Prostate gland (tissue), 2 donors: ENCODE measurements at regions not wholly inside any gene's neighbourhood (a gene's known extent, or its start where the extent isn't known, plus 50 kb on each side); places are given as distances from the start of the nearest gene placed in this dataset.

Source experiments
- DNase-seq: peaks from one replicate; pipeline ENCODE4 v3.0.0-alpha.2; 2019; ENCODE audit warnings: low spot score
- H3K27ac ChIP-seq, 2 donors: fragments of 200-600 bp; sonication (generic); 2 replicates each; pipeline ENCODE4 v1.5.1; 2017 to 2019
- H3K27me3 ChIP-seq: fragments of 200-600 bp; sonication (generic); replicated peaks from 2 replicates; pipeline ENCODE4 v1.5.1; 2019; ENCODE audit not compliant: insufficient read depth
- H3K36me3 ChIP-seq, 2 donors: fragments of 200-600 bp; sonication (generic); 1 replicate in 1 of 2; 2 replicates in 1 of 2; pipeline versions ENCODE4 v1.5.1 to v1.8.1; 2017 to 2019
- H3K4me1 ChIP-seq: fragments of 200-600 bp; sonication (generic); replicated peaks from 2 replicates; pipeline ENCODE4 v1.5.1; 2019
- H3K4me3 ChIP-seq, 2 donors: fragments of 200-600 bp; sonication (generic); 2 replicates each; pipeline ENCODE4 v1.5.1; 2017 to 2019
- H3K9me3 ChIP-seq: fragments of 200-600 bp; sonication (generic); 2 replicates; pipeline ENCODE4 v1.5.1; 2017
- CTCF ChIP-seq, 4 experiments: fragments of 200-600 bp in 2 of 4; fragments of 450-650 bp in 2 of 4; sonication (generic) in 2 of 4; IDR thresholded peaks; 1 replicate in 3 of 4; 2 replicates in 1 of 4; pipeline ENCODE4 v1.5.1; 2016 to 2019; ENCODE audit warnings: antibody characterized with exemption in 4 of 4, mild to moderate bottlenecking in 2 of 4, moderate library complexity in 2 of 4
- POLR2A ChIP-seq: fragments of 450-650 bp; IDR thresholded peaks from one replicate; pipeline ENCODE4 v1.6.1; 2016; ENCODE audit warnings: antibody characterized with exemption, mild to moderate bottlenecking
- POLR2AphosphoS5 ChIP-seq: sonication (generic); formaldehyde crosslinking; IDR thresholded peaks from one replicate; pipeline ENCODE4 v1.6.1; 2017; ENCODE audit warnings: antibody characterized with exemption
- WGBS: methylation state at CpG from one replicate; pipeline ENCODE4 v1.1.5; 2018; 5-methylcytosine and 5-hydroxymethylcytosine counted together
- intact Hi-C: fragments of 100-400 bp; cut with DNase I; formaldehyde crosslinking; loops from one replicate; pipeline ENCODE4 v1.14.2; 2022

- Histone ChIP-seq H3K4me3 (no peak overlapping the region), H3K9me3 (no peaks in the 10 kb centered on the region), H3K36me3 (no peaks in the 10 kb centered on the region), H3K27me3 (no peaks in the 10 kb centered on the region), H3K4me1 (no peaks in the 10 kb centered on the region), H3K27ac (no peak overlapping the region)
- TF ChIP-seq POLR2A = no peak
- no peak for TF ChIP-seq CTCF (IDR thresholded peaks at IDR 0.05)
- no peak for TF ChIP-seq POLR2AphosphoS5
- 69% methylated on average over 1 of the region's 1 CpG for WGBS
- intact Hi-C loops = no loop called here
- DNase-seq = no peak
These were observed 1324.5 kb upstream of the PIK3C3 start for GRCh38 chr18:40630496-40630895.

DNA sequence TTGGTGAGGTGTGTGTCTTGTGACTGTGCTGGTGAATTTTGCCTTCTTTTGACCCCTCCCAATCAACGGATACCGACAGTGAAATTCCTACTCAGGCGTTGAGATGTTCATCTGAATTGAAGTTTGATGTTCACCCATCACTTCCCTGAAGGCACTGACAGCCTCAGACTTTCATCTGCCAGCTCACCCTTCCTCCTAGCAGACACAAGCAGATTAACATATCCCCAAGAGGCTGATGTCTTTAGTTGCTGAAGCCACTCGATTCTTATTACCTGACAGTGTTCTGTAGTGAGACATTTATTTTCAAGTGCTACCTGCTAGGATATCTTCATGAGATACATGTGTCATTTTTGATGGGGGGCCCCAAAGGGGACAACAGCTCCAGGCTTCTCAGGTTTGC, 1330.1 kb upstream of the PIK3C3 start:
- TF ChIP-seq POLR2A = no peak
- TF ChIP-seq POLR2AphosphoS5 = no peak
- no peak for TF ChIP-seq CTCF (IDR thresholded peaks at IDR 0.05)
- WGBS = 66% methylated on average over 4 of the region's 4 CpGs
- Histone ChIP-seq H3K4me3 (no peak overlapping the region), H3K27me3 (no peaks in the 10 kb centered on the region), H3K27ac (no peak overlapping the region), H3K9me3 (no peaks in the 10 kb centered on the region), H3K36me3 (no peaks in the 10 kb centered on the region), H3K4me1 (no peaks in the 10 kb centered on the region)
- DNase-seq = no peak
- intact Hi-C loops = no loop called here

- no peak overlapping the region for H3K4me3 ChIP-seq
- no peak for TF ChIP-seq CTCF (IDR thresholded peaks at IDR 0.05)
- TF ChIP-seq POLR2AphosphoS5 = no peak
- TF ChIP-seq POLR2A = no peak
- intact Hi-C loops = no loop called here
- H3K9me3 ChIP-seq = no peaks in the 10 kb centered on the region
- no peaks in the 10 kb centered on the region for H3K4me1 ChIP-seq
- no peak for DNase-seq
- H3K27me3 ChIP-seq = no peaks in the 10 kb centered on the region
- H3K27ac ChIP-seq = no peak overlapping the region
- no peaks in the 10 kb centered on the region for H3K36me3 ChIP-seq
These were observed 1341.3 kb upstream of the PIK3C3 start for GRCh38 chr18:40613721-40614120.

DNA sequence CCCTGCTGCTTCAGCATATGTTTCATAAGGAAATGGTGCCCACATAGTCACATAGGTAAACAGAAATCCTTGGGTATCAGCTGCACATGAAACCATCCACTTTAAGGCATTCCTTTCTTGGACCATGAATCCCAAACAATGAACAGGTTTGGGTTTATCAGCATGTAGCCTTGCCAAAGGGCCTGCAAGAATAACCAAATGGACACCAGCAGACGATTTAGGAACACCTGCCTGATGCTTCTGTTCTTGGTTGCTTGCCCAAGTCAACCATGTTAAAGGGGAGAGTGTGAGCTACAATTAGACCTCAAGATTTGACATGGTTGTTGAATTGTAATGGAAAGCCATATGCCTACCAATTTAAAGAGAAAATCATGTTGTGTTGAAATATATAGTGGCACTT, 1342.7 kb upstream of the PIK3C3 start:
- Histone ChIP-seq H3K36me3 (no peaks in the 10 kb centered on the region), H3K27me3 (no peaks in the 10 kb centered on the region), H3K4me3 (no peak overlapping the region), H3K27ac (no peak overlapping the region), H3K4me1 (no peaks in the 10 kb centered on the region), H3K9me3 (no peaks in the 10 kb centered on the region)
- intact Hi-C loops = no loop called here
- no peak for TF ChIP-seq POLR2A
- no peak for TF ChIP-seq CTCF (IDR thresholded peaks at IDR 0.05)
- no peak for TF ChIP-seq POLR2AphosphoS5
- 81% methylated on average over 1 of the region's 1 CpG for WGBS
- DNase-seq = no peak

DNA sequence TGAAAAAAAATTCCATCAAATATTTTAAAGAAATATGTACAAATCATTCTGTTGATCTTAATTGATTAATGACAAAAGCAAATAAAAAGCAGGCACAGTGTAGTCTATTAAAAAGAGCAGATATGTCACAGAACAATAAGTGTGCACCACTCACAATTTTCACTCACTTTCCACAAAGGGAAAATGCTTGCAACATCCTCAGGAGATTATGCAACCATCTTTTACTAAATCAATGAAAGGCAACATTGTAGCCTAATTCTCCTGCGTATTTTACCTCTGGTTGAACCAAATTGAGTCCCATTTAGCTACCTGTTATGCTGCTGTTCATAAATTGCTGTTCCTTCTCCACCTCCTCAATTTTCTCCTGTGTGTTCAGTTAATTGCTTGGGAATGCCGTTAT, 1346.8 kb upstream of the PIK3C3 start:
- TF ChIP-seq CTCF (IDR thresholded peaks at IDR 0.05) (no peak), POLR2AphosphoS5 (no peak), POLR2A (no peak)
- no peaks in the 10 kb centered on the region for H3K9me3 ChIP-seq
- H3K4me1 ChIP-seq = no peaks in the 10 kb centered on the region
- no peaks in the 10 kb centered on the region for H3K36me3 ChIP-seq
- intact Hi-C loops = no loop called here
- H3K27ac ChIP-seq = no peak overlapping the region
- WGBS = 50% methylated on average over 2 of the region's 2 CpGs
- H3K27me3 ChIP-seq = no peaks in the 10 kb centered on the region
- DNase-seq = no peak
- no peak overlapping the region for H3K4me3 ChIP-seq
